ENCODE measurements at regions not wholly inside any gene's neighbourhood (a gene's known extent, or its start where the extent isn't known, plus 50 kb on each side); places are given as distances from the start of the nearest gene placed in this dataset.

- TF ChIP-seq, protein P1, sequence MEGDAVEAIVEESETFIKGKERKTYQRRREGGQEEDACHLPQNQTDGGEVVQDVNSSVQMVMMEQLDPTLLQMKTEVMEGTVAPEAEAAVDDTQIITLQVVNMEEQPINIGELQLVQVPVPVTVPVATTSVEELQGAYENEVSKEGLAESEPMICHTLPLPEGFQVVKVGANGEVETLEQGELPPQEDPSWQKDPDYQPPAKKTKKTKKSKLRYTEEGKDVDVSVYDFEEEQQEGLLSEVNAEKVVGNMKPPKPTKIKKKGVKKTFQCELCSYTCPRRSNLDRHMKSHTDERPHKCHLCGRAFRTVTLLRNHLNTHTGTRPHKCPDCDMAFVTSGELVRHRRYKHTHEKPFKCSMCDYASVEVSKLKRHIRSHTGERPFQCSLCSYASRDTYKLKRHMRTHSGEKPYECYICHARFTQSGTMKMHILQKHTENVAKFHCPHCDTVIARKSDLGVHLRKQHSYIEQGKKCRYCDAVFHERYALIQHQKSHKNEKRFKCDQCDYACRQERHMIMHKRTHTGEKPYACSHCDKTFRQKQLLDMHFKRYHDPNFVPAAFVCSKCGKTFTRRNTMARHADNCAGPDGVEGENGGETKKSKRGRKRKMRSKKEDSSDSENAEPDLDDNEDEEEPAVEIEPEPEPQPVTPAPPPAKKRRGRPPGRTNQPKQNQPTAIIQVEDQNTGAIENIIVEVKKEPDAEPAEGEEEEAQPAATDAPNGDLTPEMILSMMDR (conservative IDR thresholded peaks at IDR 0.05; ENCODE audit: low read depth in 2 of 2), result no peak
- no peak for TF ChIP-seq ETS1 (IDR thresholded peaks at IDR 0.05)
- no peak for TF ChIP-seq ZNF331 (CRISPR knock-in tag; IDR thresholded peaks at IDR 0.05; ENCODE audit: low read depth)
- TF ChIP-seq POLR2AphosphoS5 (IDR thresholded peaks at IDR 0.05; ENCODE audit: low read depth), result no peak
- no peak for TF ChIP-seq EZH2 (IDR thresholded peaks at IDR 0.05; ENCODE audit: low read depth, unreplicated experiment)
- no peak for TF ChIP-seq STAT1 (IDR thresholded peaks at IDR 0.05; ENCODE audit: unreplicated experiment)
- no peak for TF ChIP-seq NANOG (IDR thresholded peaks at IDR 0.05; ENCODE audit: borderline replicate concordance)
- no peak for TF ChIP-seq JUNB (IDR thresholded peaks at IDR 0.05; ENCODE audit: unreplicated experiment)
- TF ChIP-seq ZNF114 (CRISPR knock-in tag; IDR thresholded peaks at IDR 0.05), result no peak
- TF ChIP-seq EZH2phosphoT487 (IDR thresholded peaks at IDR 0.05; ENCODE audit: unreplicated experiment), result no peak
- no peak for TF ChIP-seq CREB1 (CRISPR knock-in tag; IDR thresholded peaks at IDR 0.05; ENCODE audit: low read depth)
These were observed 96.3 kb upstream of the EEF2KMT start (continued) for GRCh38 chr16:5193861-5194260.

GRCh38 chr16:5188989-5189352, 91.4 kb upstream of the EEF2KMT start:
- Histone ChIP-seq H3K36me3 (ENCODE audit: insufficient read depth) (no peaks in the 10 kb centered on the region; the same call in 1 of the 2 replicates), H3K4me1 (ENCODE audit: insufficient read depth) (peaks cover 19% of the 10 kb centered on the region), H3F3A (replicated peaks; ENCODE audit: low read depth) (no peaks in the 10 kb centered on the region), H3K9me2 (ENCODE audit: insufficient read depth) (peaks cover 11% of the 10 kb centered on the region; the same call in 1 of the 2 replicates), H4K20me1 (replicated peaks; ENCODE audit: insufficient read depth) (no peaks in the 10 kb centered on the region), H3K27ac (ENCODE audit: low read depth) (peak overlapping the region; percentile 52; the same call in 1 of the 2 replicates), H3K79me2 (replicated peaks; ENCODE audit: insufficient read depth) (no peaks in the 10 kb centered on the region), H3K27me3 (ENCODE audit: insufficient read depth) (no peaks in the 10 kb centered on the region), H2AFZ (no peak overlapping the region), H3K4me2 (peak overlapping the region; percentile 64), H3K4me3 (no peak overlapping the region)
- peaks cover 19% of the 10 kb centered on the region for H3K4me1 Mint-ChIP-seq
- peaks cover 13% of the 10 kb centered on the region for H3K27me3 Mint-ChIP-seq (ENCODE audit: insufficient read depth, low read depth, poor library complexity)
- peaks cover 5% of the 10 kb centered on the region; the same call in 2 of the 3 replicates for H3K36me3 Mint-ChIP-seq (ENCODE audit: low read depth)
- no peak for DNase-seq (ENCODE audit: low spot score)
- no peak for ATAC-seq
- no peak overlapping the region for H3K27ac Mint-ChIP-seq
- peaks cover 11% of the 10 kb centered on the region for H3K9me3 Mint-ChIP-seq
- H3K4me3 Mint-ChIP-seq, result no peak overlapping the region
- TF ChIP-seq, protein P2, sequence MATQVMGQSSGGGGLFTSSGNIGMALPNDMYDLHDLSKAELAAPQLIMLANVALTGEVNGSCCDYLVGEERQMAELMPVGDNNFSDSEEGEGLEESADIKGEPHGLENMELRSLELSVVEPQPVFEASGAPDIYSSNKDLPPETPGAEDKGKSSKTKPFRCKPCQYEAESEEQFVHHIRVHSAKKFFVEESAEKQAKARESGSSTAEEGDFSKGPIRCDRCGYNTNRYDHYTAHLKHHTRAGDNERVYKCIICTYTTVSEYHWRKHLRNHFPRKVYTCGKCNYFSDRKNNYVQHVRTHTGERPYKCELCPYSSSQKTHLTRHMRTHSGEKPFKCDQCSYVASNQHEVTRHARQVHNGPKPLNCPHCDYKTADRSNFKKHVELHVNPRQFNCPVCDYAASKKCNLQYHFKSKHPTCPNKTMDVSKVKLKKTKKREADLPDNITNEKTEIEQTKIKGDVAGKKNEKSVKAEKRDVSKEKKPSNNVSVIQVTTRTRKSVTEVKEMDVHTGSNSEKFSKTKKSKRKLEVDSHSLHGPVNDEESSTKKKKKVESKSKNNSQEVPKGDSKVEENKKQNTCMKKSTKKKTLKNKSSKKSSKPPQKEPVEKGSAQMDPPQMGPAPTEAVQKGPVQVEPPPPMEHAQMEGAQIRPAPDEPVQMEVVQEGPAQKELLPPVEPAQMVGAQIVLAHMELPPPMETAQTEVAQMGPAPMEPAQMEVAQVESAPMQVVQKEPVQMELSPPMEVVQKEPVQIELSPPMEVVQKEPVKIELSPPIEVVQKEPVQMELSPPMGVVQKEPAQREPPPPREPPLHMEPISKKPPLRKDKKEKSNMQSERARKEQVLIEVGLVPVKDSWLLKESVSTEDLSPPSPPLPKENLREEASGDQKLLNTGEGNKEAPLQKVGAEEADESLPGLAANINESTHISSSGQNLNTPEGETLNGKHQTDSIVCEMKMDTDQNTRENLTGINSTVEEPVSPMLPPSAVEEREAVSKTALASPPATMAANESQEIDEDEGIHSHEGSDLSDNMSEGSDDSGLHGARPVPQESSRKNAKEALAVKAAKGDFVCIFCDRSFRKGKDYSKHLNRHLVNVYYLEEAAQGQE (IDR thresholded peaks at IDR 0.05; ENCODE audit: unreplicated experiment), result no peak
- TF ChIP-seq POLR2AphosphoS5 (IDR thresholded peaks at IDR 0.05; ENCODE audit: low read depth) (no peak), CREB1 (CRISPR knock-in tag; IDR thresholded peaks at IDR 0.05; ENCODE audit: low read depth) (no peak), ETS1 (IDR thresholded peaks at IDR 0.05) (no peak), JUNB (IDR thresholded peaks at IDR 0.05; ENCODE audit: unreplicated experiment) (no peak), NANOG (IDR thresholded peaks at IDR 0.05; ENCODE audit: borderline replicate concordance) (no peak), STAT1 (IDR thresholded peaks at IDR 0.05; ENCODE audit: unreplicated experiment) (no peak)
